Endothelial cell of umbilical vein (primary cell): ENCODE measurements at regions not wholly inside any gene's neighbourhood (a gene's known extent, or its start where the extent isn't known, plus 50 kb on each side); places are given as distances from the start of the nearest gene placed in this dataset.
"Not testable (repeated sequence)": the region's sequence is repeated elsewhere in the genome, so short reads cannot be mapped to it uniquely, and the experiment has no call there.

Experiments
- BruUV-seq: library from RNA; stranded (reverse); fragments of 400-500 nt; replicated peaks from 2 replicates; lab custom pipeline; 2021; lab: Mats Ljungman, UMichigan
- CTCF ChIA-PET: fragments of 300-600, 350-600 bp; sonication (Branson Sonifier 250); formaldehyde crosslinking; loops from one replicate; lab custom pipeline; 2021; ENCODE audit warnings: antibody characterized with exemption, inconsistent platforms; lab: Charles Lee
- POLR2A ChIA-PET: fragments of 300-600, 350-600 bp; sonication (Branson Sonifier 250); formaldehyde crosslinking; loops from one replicate; lab custom pipeline; 2021; ENCODE audit warnings: antibody characterized with exemption, inconsistent platforms; lab: Charles Lee
- DNase-seq: peaks from one replicate; pipeline ENCODE4 v3.0.0-alpha.2; 2011; ENCODE audit warnings: low read depth, low spot score
- FAIRE-seq: peaks from 2 replicates; lab custom pipeline; 2011; peaks lifted over from hg19 to GRCh38; lab: Jason Lieb, UNC
- H2AFZ ChIP-seq: 2 replicates; pipeline ENCODE4 v1.6.0; 2012; ENCODE audit warnings: low read depth, low read length, control low read depth, inconsistent platforms
- H3K27ac ChIP-seq: 2 replicates; pipeline ENCODE4 v1.5.1; 2011; ENCODE audit warnings: low read depth, mild to moderate bottlenecking, control low read depth, low read length, moderate library complexity; ENCODE audit not compliant: insufficient read depth
- H3K27me3 ChIP-seq, 2 experiments: 2 replicates each; pipeline versions ENCODE4 v1.6.0 to v1.6.1; 2011; ENCODE audit warnings: low read length in 2 of 2, mixed read lengths in 1 of 2; ENCODE audit not compliant: control insufficient read depth in 2 of 2, insufficient read depth in 2 of 2
- H3K36me3 ChIP-seq, 2 experiments: 2 replicates in 1 of 2; 3 replicates in 1 of 2; pipeline ENCODE4 v1.5.1; 2011; ENCODE audit warnings: low read length in 2 of 2, mild to moderate bottlenecking in 1 of 2, moderate library complexity in 1 of 2; ENCODE audit not compliant: control insufficient read depth in 2 of 2, insufficient read depth in 2 of 2; ENCODE audit errors: extremely low read depth in 1 of 2
- H3K4me1 ChIP-seq: 3 replicates; pipeline ENCODE4 v1.5.1; 2011; ENCODE audit warnings: mild to moderate bottlenecking, low read length; ENCODE audit not compliant: control insufficient read depth, insufficient read depth; ENCODE audit errors: extremely low read depth
- H3K4me2 ChIP-seq: 2 replicates; pipeline ENCODE4 v1.6.1; 2011; ENCODE audit warnings: low read length, control low read depth, mixed read lengths; ENCODE audit not compliant: insufficient read depth
- H3K4me3 ChIP-seq, 3 experiments: fragments of 200-600 bp in 1 of 3; sonication (generic), shearing (Covaris generic) in 1 of 3; replicated peaks in 1 of 3; 2 replicates each; pipeline ENCODE4 v1.5.1; 2011 to 2016; ENCODE audit warnings: control low read depth in 3 of 3, low read length in 3 of 3, mild to moderate bottlenecking in 2 of 3, inconsistent platforms in 1 of 3, low read depth in 1 of 3, moderate library complexity in 1 of 3; ENCODE audit not compliant: insufficient read depth in 1 of 3
- H3K79me2 ChIP-seq: 2 replicates; pipeline ENCODE4 v1.6.0; 2012; ENCODE audit warnings: low read length, inconsistent platforms; ENCODE audit not compliant: control insufficient read depth, insufficient read depth
- H3K9ac ChIP-seq: replicated peaks from 2 replicates; pipeline ENCODE3; 2011; ENCODE audit warnings: low read length, control low read depth; ENCODE audit not compliant: insufficient read depth; ENCODE audit errors: extremely low read depth
- H3K9me1 ChIP-seq: replicated peaks from 3 replicates; pipeline ENCODE4 v1.6.0; 2011; ENCODE audit warnings: mild to moderate bottlenecking, low read length; ENCODE audit not compliant: control insufficient read depth, insufficient read depth; ENCODE audit errors: extremely low read depth
- H3K9me3 ChIP-seq: replicated peaks from 2 replicates; pipeline ENCODE4 v1.5.1; 2012; ENCODE audit warnings: low read length, inconsistent platforms; ENCODE audit not compliant: control insufficient read depth, insufficient read depth
- H4K20me1 ChIP-seq: replicated peaks from 2 replicates; pipeline ENCODE3; 2011; ENCODE audit warnings: mild to moderate bottlenecking, low read length; ENCODE audit not compliant: control insufficient read depth, insufficient read depth; ENCODE audit errors: extremely low read depth
- FOS ChIP-seq: IDR thresholded peaks from 2 replicates; pipeline ENCODE4 v1.6.1; 2011; ENCODE audit warnings: mild to moderate bottlenecking, low read length, moderate library complexity, borderline replicate concordance; ENCODE audit not compliant: insufficient read depth
- JUN ChIP-seq: IDR thresholded peaks from 2 replicates; pipeline ENCODE4 v1.6.1; 2011; ENCODE audit warnings: borderline replicate concordance, low read depth; ENCODE audit not compliant: insufficient read length, insufficient read depth
- POLR2AphosphoS5 ChIP-seq: IDR thresholded peaks from 2 replicates; pipeline ENCODE4 v1.6.1; 2012; ENCODE audit warnings: low read depth, mild to moderate bottlenecking, control low read depth, low read length, moderate library complexity; ENCODE audit not compliant: insufficient read depth
- dilution Hi-C: fragments of 300-500 bp; cut with MboI; formaldehyde crosslinking; loops from one replicate; pipeline ENCODE4 v1.15.0; 2019; ENCODE audit warnings: low sequenced_read_pairs; ENCODE audit not compliant: extremely low pct_ligation_motif_present
- intact Hi-C: fragments of 100-400 bp; cut with micrococcal nuclease; formaldehyde crosslinking; loops from one replicate; pipeline ENCODE4 v1.10.0; 2022

GRCh38 chr3:75432885-75433284, 231.2 kb upstream of the FRG2C start:
- H3K79me2 ChIP-seq, H4K20me1 ChIP-seq, H3K4me3 ChIP-seq, H2AFZ ChIP-seq, H3K9ac ChIP-seq, H3K9me3 ChIP-seq, BruUV-seq, H3K27me3 ChIP-seq, intact Hi-C loops, H3K4me2 ChIP-seq, POLR2A ChIA-PET, H3K36me3 ChIP-seq, H3K9me1 ChIP-seq, dilution Hi-C loops: not testable (repeated sequence)
- H3K4me1 ChIP-seq, result peaks cover 16% of the 10 kb centered on the region
- peak overlapping the region; percentile 66 for H3K27ac ChIP-seq
- DNase-seq (peak; percentile 56), FAIRE-seq (peak; percentile 46)
- CTCF ChIA-PET, result interaction anchor here (1.0 to 1.7 kb wide), 3 partner anchors 11 to 241 kb away, joined by 3 read pairs; no protein-coding TSS in a partner anchor
- TF ChIP-seq JUN (peak; percentile 77), POLR2AphosphoS5 (peak; percentile 43), FOS (peak; percentile 47)

DNA sequence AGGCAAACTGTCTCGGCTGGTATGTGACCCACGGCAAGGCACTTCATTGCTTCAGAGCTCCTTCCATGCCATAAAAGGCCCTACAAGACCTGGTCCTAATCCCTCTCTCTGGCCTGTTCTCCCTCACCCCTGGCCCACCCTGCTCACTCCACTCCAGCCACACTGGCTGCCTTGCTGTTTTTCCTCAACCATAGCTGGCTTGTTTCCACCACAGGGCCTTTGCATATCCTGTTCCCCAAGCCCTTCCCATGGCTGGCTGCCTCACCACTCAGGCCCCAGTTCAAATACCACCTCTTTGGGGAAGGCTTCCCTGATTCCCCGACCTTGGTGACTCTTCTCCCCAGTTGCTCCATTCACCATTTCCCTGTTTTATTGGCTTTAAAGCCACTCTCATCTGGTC, 230.8 kb upstream of the FRG2C start:
- FAIRE-seq, DNase-seq, H2AFZ ChIP-seq, H4K20me1 ChIP-seq, dilution Hi-C loops, POLR2A ChIA-PET, H3K36me3 ChIP-seq, H3K79me2 ChIP-seq, H3K9me1 ChIP-seq, BruUV-seq, intact Hi-C loops, H3K27me3 ChIP-seq, H3K9ac ChIP-seq, H3K4me3 ChIP-seq, H3K9me3 ChIP-seq: not testable (repeated sequence)
- Histone ChIP-seq H3K4me1 (peaks cover 16% of the 10 kb centered on the region), H3K27ac (peak overlapping the region; percentile 66), H3K4me2 (peak overlapping the region; percentile 11)
- CTCF ChIA-PET, result interaction anchor here (1.0 to 1.7 kb wide), 3 partner anchors 11 to 242 kb away, joined by 3 read pairs; no protein-coding TSS in a partner anchor

DNA sequence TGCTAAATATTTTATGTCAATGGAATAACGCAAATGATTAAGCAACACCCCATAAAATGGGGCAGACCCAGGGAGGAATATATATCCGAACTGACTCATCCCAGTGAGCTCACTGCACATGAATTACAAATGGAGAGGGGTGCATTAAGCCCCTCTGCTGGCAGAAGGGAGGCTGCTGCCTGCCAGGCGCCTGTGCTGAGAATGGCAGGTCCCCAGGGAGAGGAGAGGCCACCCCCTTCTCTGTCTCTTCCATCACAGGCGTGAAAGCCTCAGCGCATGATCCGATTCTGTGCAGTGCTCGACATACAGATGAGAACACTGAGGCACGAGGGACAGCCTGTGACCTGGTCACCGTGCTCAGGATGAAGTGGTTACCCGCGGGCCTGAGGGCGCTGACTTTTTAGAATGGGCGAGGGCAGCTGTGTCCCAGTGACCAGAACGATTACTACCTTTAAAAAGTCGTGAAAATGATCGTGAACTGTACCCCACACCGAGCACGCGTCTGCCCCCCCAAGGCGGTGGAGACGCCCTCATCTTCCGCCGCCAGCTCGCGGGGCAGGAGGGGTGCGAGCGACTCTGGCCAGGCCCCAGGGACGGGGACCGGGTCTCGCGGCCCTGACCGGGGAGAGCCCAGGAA, 229.7 kb upstream of the FRG2C start:
- H3K36me3 ChIP-seq, POLR2A ChIA-PET, H3K9me3 ChIP-seq, intact Hi-C loops, FAIRE-seq, H3K27me3 ChIP-seq, H3K9me1 ChIP-seq, H3K79me2 ChIP-seq, H4K20me1 ChIP-seq, dilution Hi-C loops: not testable (repeated sequence)
- DNase-seq, result peak; percentile 2
- H3K4me2 ChIP-seq, result peak overlapping the region; percentile 25
- BruUV-seq, result TSS peak; percentile 70
- peaks cover 16% of the 10 kb centered on the region for H3K4me1 ChIP-seq
- peak overlapping the region; percentile 66 for H3K27ac ChIP-seq
- H3K4me3 ChIP-seq, result peak overlapping the region in 2 of 3 experiments; percentile 43 to 57
- peak overlapping the region; percentile 67 for H3K9ac ChIP-seq
- CTCF ChIA-PET, result interaction anchor here (1.7 kb wide), 1 partner anchor 243 kb away, joined by 3 read pairs; no protein-coding TSS in a partner anchor
- peak overlapping the region; percentile 6 for H2AFZ ChIP-seq
